Glutamatergic neuron (in vitro differentiated cells): ENCODE measurements at regions not wholly inside any gene's neighbourhood (a gene's known extent, or its start where the extent isn't known, plus 50 kb on each side); places are given as distances from the start of the nearest gene placed in this dataset.

ENCODE experiments used
- DNase-seq: peaks from one replicate; pipeline ENCODE4 v3.0.0; 2022
- H3K27ac Mint-ChIP-seq: one replicate; pipeline ENCODE4 v1.8.0; 2020; ENCODE audit warnings: mild to moderate bottlenecking, mixed read lengths, inconsistent platforms; ENCODE audit not compliant: unreplicated experiment
- H3K27me3 Mint-ChIP-seq: one replicate; pipeline ENCODE4 v1.8.0; 2020; ENCODE audit warnings: mild to moderate bottlenecking, moderate library complexity, mixed read lengths, inconsistent platforms; ENCODE audit not compliant: unreplicated experiment
- H3K36me3 Mint-ChIP-seq: one replicate; pipeline ENCODE4 v1.8.0; 2020; ENCODE audit warnings: mild to moderate bottlenecking, mixed read lengths, inconsistent platforms; ENCODE audit not compliant: unreplicated experiment
- H3K4me1 Mint-ChIP-seq: one replicate; pipeline ENCODE4 v1.8.0; 2020; ENCODE audit warnings: mild to moderate bottlenecking, low read depth, mixed read lengths, inconsistent platforms; ENCODE audit not compliant: unreplicated experiment
- H3K4me3 Mint-ChIP-seq: one replicate; pipeline ENCODE4 v1.8.0; 2020; ENCODE audit warnings: mild to moderate bottlenecking, mixed read lengths, inconsistent platforms; ENCODE audit not compliant: unreplicated experiment
- H3K9me3 Mint-ChIP-seq: one replicate; pipeline ENCODE4 v1.8.0; 2020; ENCODE audit warnings: mild to moderate bottlenecking, moderate library complexity, mixed read lengths, inconsistent platforms; ENCODE audit not compliant: unreplicated experiment
- TF ChIP-seq, protein P1 (sequence below): fragments of 200-600 bp; sonication (generic); IDR thresholded peaks from one replicate; pipeline ENCODE4 v1.5.0; 2021; ENCODE audit not compliant: partially characterized antibody, unreplicated experiment

- Mint-ChIP-seq H3K36me3 (no peaks in the 10 kb centered on the region), H3K4me1 (no peaks in the 10 kb centered on the region), H3K4me3 (no peak overlapping the region), H3K27me3 (no peaks in the 10 kb centered on the region), H3K27ac (no peak overlapping the region), H3K9me3 (no peaks in the 10 kb centered on the region)
- no peak for DNase-seq
- TF ChIP-seq, protein P1, sequence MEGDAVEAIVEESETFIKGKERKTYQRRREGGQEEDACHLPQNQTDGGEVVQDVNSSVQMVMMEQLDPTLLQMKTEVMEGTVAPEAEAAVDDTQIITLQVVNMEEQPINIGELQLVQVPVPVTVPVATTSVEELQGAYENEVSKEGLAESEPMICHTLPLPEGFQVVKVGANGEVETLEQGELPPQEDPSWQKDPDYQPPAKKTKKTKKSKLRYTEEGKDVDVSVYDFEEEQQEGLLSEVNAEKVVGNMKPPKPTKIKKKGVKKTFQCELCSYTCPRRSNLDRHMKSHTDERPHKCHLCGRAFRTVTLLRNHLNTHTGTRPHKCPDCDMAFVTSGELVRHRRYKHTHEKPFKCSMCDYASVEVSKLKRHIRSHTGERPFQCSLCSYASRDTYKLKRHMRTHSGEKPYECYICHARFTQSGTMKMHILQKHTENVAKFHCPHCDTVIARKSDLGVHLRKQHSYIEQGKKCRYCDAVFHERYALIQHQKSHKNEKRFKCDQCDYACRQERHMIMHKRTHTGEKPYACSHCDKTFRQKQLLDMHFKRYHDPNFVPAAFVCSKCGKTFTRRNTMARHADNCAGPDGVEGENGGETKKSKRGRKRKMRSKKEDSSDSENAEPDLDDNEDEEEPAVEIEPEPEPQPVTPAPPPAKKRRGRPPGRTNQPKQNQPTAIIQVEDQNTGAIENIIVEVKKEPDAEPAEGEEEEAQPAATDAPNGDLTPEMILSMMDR = no peak
These were observed 986.9 kb upstream of the SEMA6A start for GRCh38 chr5:117561531-117561930.

DNA sequence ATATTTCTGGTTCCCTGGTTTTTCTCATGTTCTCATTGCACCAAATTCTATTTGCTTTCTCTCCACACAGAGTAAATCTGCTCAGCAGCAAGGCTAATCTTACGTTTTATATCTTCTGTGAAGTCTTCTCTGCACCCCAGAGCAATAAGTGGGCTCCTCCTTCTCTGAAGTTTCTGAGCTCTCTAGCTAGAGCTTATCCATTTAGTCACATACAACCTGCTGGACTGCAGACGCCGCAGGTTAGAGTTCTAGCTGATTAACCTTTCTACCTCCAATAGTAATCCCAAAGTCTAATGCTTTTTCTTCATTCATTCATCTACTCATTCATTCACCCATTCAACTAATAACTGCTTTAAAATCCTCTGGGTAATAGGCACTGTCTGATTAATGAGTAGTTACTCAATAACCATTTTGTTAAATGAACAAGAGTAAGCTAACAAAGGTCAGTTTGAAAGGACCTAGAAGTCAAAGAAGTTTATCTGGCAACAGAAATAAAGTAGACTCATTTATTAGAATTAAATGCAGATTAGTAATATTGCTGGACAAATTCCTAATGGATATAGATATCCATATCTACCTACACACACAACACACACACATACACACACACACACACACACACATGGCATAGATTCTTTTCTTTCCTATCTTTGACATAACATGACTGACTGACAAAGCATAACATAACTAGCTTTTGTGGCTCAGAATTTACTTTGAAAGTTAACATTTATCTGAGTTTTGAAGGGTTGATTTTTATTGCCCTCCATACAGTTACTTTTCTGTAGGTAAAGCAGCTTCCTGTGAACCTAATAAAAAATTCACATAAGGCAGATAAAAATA is 984.6 kb upstream of the SEMA6A start:
- no peaks in the 10 kb centered on the region for H3K9me3 Mint-ChIP-seq
- no peak overlapping the region for H3K4me3 Mint-ChIP-seq
- TF ChIP-seq, protein P1 = no peak
- H3K36me3 Mint-ChIP-seq = no peaks in the 10 kb centered on the region
- no peaks in the 10 kb centered on the region for H3K4me1 Mint-ChIP-seq
- no peak overlapping the region for H3K27ac Mint-ChIP-seq
- DNase-seq = no peak
- H3K27me3 Mint-ChIP-seq = no peaks in the 10 kb centered on the region

- DNase-seq = no peak
- TF ChIP-seq, protein P1 = no peak
- no peaks in the 10 kb centered on the region for H3K9me3 Mint-ChIP-seq
- H3K4me3 Mint-ChIP-seq = no peak overlapping the region
- no peak overlapping the region for H3K27ac Mint-ChIP-seq
- no peaks in the 10 kb centered on the region for H3K27me3 Mint-ChIP-seq
- H3K36me3 Mint-ChIP-seq = no peaks in the 10 kb centered on the region
- no peaks in the 10 kb centered on the region for H3K4me1 Mint-ChIP-seq
These were observed 976.6 kb upstream of the SEMA6A start for GRCh38 chr5:117551236-117551635.

DNA sequence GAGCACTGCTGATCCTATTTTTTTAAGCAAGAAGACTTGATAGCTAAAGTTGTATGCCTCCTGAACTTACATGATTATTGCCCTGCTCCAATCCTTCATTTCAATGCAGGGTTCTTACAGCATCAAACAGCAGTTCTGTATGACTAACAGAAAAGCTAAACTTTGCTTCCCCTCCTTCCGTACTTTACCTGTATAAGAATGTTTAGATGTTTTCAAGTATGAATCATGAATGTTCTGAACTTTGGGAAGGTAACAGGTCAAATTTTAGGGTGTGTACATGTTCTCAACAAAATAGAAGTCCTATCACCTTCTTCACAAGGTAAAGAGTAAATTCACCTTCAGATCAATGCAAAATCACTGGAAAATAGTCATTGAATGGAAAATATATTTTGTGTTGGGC is 972.6 kb upstream of the SEMA6A start:
- TF ChIP-seq, protein P1 = no peak
- H3K27ac Mint-ChIP-seq = no peak overlapping the region
- H3K27me3 Mint-ChIP-seq = no peaks in the 10 kb centered on the region
- no peaks in the 10 kb centered on the region for H3K4me1 Mint-ChIP-seq
- no peak overlapping the region for H3K4me3 Mint-ChIP-seq
- H3K36me3 Mint-ChIP-seq = no peaks in the 10 kb centered on the region
- DNase-seq = no peak
- H3K9me3 Mint-ChIP-seq = no peaks in the 10 kb centered on the region

DNA sequence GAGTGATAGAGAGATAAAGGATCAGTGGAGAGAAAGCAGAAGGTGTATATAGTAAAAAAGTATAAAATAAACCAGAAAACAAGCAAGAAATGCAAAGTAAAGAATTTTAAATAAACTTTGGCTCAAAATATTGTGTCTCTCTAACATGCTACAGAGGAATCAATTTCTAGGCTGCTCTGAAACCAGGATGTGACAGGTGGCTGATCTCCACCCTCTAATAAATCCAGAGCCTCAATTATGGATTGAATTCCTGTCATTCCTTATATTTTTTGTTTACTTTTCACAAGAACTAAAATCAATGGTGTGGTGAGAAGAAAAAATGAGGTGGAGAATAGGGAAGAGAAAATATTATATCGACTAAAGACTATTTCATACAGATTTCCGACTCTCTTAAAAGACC is 965.1 kb upstream of the SEMA6A start:
- Mint-ChIP-seq H3K27me3 (peaks cover 2% of the 10 kb centered on the region), H3K4me1 (no peaks in the 10 kb centered on the region), H3K4me3 (no peak overlapping the region), H3K27ac (no peak overlapping the region), H3K9me3 (no peaks in the 10 kb centered on the region), H3K36me3 (no peaks in the 10 kb centered on the region)
- no peak for DNase-seq
- TF ChIP-seq, protein P1 = no peak
